WTC11 (cell line): ENCODE measurements at regions not wholly inside any gene's neighbourhood (a gene's known extent, or its start where the extent isn't known, plus 50 kb on each side); places are given as distances from the start of the nearest gene placed in this dataset.

ENCODE experiments used
- FOXJ3 ChIP-seq: sonication (generic); formaldehyde crosslinking; IDR thresholded peaks from 2 replicates; pipeline ENCODE4 v1.9.0; 2021; ENCODE audit warnings: missing genetic modification reagents, mild to moderate bottlenecking, borderline replicate concordance
- FOXP1 ChIP-seq: sonication (generic); formaldehyde crosslinking; IDR thresholded peaks from 2 replicates; pipeline ENCODE4 v1.8.0; 2022; ENCODE audit warnings: missing genetic modification reagents, mild to moderate bottlenecking, moderate library complexity, borderline replicate concordance
- GTF2I ChIP-seq: fragments of 250-450 bp; sonication (Bioruptor Pico); conservative IDR thresholded peaks from 2 replicates; pipeline ENCODE4 v1.4.0; 2021; ENCODE audit warnings: mild to moderate bottlenecking
- KAT7 ChIP-seq: sonication (generic); formaldehyde crosslinking; IDR thresholded peaks from 2 replicates; pipeline ENCODE4 v1.8.1; 2023; ENCODE audit warnings: missing genetic modification reagents, mild to moderate bottlenecking, borderline replicate concordance
- RELA ChIP-seq: sonication (generic); formaldehyde crosslinking; IDR thresholded peaks from 2 replicates; pipeline ENCODE4 v1.8.1; 2022; ENCODE audit warnings: missing genetic modification reagents, mild to moderate bottlenecking, borderline replicate concordance
- ZNF317 ChIP-seq: sonication (generic); formaldehyde crosslinking; IDR thresholded peaks from 2 replicates; pipeline ENCODE4 v1.8.1; 2023; ENCODE audit warnings: low read depth, mild to moderate bottlenecking, moderate library complexity, missing genetic modification reagents, borderline replicate concordance
- TF ChIP-seq, protein P1 (sequence below): fragments of 200-600 bp; IDR thresholded peaks from 2 replicates; pipeline ENCODE4 v1.8.0; 2022; ENCODE audit warnings: antibody characterized with exemption
- TF ChIP-seq, protein P2 (sequence below): fragments of 250-450 bp; sonication (Bioruptor Pico); IDR thresholded peaks from 2 replicates; pipeline ENCODE4 v1.9.0; 2021; ENCODE audit warnings: mild to moderate bottlenecking, borderline replicate concordance

DNA sequence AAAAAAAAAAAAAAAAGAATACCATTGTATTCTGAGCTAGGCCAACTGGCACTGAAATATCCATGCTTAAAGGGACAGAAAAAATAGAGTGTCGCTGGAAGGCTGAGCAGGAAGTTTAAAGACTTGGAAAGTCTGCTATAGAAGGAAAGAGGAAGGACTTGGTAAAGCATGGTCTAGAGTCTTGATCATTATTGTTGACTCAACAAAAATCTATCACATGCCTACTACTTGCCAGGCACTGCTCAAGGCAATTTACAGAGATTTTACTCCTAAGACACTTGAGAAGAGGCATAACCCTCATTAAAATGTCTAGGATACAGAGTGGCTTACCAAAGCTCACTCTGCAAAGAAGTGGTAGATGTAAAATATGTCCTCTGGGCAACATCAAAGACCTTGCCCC, 324.0 kb upstream of the DAB1 start:
- TF ChIP-seq, protein P1, sequence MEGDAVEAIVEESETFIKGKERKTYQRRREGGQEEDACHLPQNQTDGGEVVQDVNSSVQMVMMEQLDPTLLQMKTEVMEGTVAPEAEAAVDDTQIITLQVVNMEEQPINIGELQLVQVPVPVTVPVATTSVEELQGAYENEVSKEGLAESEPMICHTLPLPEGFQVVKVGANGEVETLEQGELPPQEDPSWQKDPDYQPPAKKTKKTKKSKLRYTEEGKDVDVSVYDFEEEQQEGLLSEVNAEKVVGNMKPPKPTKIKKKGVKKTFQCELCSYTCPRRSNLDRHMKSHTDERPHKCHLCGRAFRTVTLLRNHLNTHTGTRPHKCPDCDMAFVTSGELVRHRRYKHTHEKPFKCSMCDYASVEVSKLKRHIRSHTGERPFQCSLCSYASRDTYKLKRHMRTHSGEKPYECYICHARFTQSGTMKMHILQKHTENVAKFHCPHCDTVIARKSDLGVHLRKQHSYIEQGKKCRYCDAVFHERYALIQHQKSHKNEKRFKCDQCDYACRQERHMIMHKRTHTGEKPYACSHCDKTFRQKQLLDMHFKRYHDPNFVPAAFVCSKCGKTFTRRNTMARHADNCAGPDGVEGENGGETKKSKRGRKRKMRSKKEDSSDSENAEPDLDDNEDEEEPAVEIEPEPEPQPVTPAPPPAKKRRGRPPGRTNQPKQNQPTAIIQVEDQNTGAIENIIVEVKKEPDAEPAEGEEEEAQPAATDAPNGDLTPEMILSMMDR, result no peak
- TF ChIP-seq FOXJ3 (CRISPR knock-in tag) (no peak), KAT7 (no peak), FOXP1 (CRISPR knock-in tag) (no peak), GTF2I (CRISPR knock-in tag) (no peak), ZNF317 (CRISPR knock-in tag) (no peak), RELA (CRISPR knock-in tag) (no peak)
- TF ChIP-seq, protein P2, sequence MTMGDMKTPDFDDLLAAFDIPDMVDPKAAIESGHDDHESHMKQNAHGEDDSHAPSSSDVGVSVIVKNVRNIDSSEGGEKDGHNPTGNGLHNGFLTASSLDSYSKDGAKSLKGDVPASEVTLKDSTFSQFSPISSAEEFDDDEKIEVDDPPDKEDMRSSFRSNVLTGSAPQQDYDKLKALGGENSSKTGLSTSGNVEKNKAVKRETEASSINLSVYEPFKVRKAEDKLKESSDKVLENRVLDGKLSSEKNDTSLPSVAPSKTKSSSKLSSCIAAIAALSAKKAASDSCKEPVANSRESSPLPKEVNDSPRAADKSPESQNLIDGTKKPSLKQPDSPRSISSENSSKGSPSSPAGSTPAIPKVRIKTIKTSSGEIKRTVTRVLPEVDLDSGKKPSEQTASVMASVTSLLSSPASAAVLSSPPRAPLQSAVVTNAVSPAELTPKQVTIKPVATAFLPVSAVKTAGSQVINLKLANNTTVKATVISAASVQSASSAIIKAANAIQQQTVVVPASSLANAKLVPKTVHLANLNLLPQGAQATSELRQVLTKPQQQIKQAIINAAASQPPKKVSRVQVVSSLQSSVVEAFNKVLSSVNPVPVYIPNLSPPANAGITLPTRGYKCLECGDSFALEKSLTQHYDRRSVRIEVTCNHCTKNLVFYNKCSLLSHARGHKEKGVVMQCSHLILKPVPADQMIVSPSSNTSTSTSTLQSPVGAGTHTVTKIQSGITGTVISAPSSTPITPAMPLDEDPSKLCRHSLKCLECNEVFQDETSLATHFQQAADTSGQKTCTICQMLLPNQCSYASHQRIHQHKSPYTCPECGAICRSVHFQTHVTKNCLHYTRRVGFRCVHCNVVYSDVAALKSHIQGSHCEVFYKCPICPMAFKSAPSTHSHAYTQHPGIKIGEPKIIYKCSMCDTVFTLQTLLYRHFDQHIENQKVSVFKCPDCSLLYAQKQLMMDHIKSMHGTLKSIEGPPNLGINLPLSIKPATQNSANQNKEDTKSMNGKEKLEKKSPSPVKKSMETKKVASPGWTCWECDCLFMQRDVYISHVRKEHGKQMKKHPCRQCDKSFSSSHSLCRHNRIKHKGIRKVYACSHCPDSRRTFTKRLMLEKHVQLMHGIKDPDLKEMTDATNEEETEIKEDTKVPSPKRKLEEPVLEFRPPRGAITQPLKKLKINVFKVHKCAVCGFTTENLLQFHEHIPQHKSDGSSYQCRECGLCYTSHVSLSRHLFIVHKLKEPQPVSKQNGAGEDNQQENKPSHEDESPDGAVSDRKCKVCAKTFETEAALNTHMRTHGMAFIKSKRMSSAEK (CRISPR knock-in tag), result no peak
